Peyer's patch (tissue), 4 donors: ENCODE measurements at regions not wholly inside any gene's neighbourhood (a gene's known extent, or its start where the extent isn't known, plus 50 kb on each side); places are given as distances from the start of the nearest gene placed in this dataset.

Source experiments
- POLR2A ChIP-seq, 2 donors: fragments of 450-650 bp; IDR thresholded peaks; one replicate each; pipeline ENCODE4 v1.5.1; 2017; ENCODE audit warnings: antibody characterized with exemption in 2 of 2, mild to moderate bottlenecking in 2 of 2, moderate library complexity in 2 of 2
- TF ChIP-seq, protein P1 (sequence below), 6 experiments: fragments of 450-650 bp in 4 of 6; fragments of 200-600 bp in 2 of 6; sonication (generic) in 1 of 6; IDR thresholded peaks; one replicate each; pipeline ENCODE4 v1.5.1; 2017 to 2019; ENCODE audit warnings: antibody characterized with exemption in 6 of 6, mild to moderate bottlenecking in 3 of 6, moderate library complexity in 1 of 6

DNA sequence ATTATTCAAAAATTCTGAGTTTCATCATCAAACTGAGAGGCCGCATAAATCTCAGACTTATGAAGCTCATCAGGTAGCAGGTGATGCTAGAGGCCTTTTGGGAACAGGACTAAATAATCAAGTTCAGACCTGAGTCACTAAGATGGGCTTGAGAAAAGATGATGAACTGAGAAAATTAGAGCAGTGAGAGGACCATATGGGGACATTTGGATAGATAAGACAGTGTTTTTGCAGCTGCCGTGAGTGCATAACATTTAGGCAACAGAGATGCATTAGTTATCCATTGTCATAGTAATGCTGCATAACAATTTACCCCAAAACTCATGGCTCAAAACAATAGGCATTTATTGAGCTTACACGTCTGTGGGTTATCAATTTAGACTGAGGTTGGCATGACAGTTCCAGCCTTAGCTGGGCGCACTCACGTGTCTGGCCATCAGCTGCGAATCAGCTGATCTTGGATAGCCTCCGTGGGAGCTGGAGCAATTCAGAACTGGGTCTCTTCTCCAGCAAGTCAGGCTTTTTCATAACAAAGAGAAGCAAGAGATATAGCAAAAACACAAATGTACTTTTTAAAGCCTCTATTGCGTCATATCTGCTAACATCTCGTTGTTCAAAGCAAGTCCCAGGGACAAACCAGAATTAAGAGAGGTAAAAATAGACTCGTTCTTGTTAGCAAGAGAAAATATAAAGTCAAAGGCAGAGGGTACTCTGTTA is 72.8 kb downstream of the CAPZA3 start:
- TF ChIP-seq POLR2A (IDR thresholded peaks at IDR 0.05), result no peak
- TF ChIP-seq, protein P1, sequence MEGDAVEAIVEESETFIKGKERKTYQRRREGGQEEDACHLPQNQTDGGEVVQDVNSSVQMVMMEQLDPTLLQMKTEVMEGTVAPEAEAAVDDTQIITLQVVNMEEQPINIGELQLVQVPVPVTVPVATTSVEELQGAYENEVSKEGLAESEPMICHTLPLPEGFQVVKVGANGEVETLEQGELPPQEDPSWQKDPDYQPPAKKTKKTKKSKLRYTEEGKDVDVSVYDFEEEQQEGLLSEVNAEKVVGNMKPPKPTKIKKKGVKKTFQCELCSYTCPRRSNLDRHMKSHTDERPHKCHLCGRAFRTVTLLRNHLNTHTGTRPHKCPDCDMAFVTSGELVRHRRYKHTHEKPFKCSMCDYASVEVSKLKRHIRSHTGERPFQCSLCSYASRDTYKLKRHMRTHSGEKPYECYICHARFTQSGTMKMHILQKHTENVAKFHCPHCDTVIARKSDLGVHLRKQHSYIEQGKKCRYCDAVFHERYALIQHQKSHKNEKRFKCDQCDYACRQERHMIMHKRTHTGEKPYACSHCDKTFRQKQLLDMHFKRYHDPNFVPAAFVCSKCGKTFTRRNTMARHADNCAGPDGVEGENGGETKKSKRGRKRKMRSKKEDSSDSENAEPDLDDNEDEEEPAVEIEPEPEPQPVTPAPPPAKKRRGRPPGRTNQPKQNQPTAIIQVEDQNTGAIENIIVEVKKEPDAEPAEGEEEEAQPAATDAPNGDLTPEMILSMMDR (IDR thresholded peaks at IDR 0.05), result no peak
